ENCODE measurements at regions not wholly inside any gene's neighbourhood (a gene's known extent, or its start where the extent isn't known, plus 50 kb on each side); places are given as distances from the start of the nearest gene placed in this dataset.

- no peak for TF ChIP-seq CTCF (conservative IDR thresholded peaks at IDR 0.05)
- TF ChIP-seq EZH2 (IDR thresholded peaks at IDR 0.05; ENCODE audit: low read depth): no peak
Observed at GRCh38 chr3:72479651-72480215, 368.5 kb downstream of the SHQ1 start.
